CD14-positive monocyte (primary cell): ENCODE measurements at regions not wholly inside any gene's neighbourhood (a gene's known extent, or its start where the extent isn't known, plus 50 kb on each side); places are given as distances from the start of the nearest gene placed in this dataset.

Experiments used
- DNase-seq, 3 donors: peaks; one replicate each; pipeline ENCODE4 v3.0.0-alpha.2; 2011 to 2022
- H2AFZ ChIP-seq: 2 replicates; pipeline ENCODE4 v1.6.0; 2012; ENCODE audit warnings: mild to moderate bottlenecking, low read depth, low read length, inconsistent platforms; ENCODE audit not compliant: insufficient read depth, poor library complexity, severe bottlenecking
- H3K27ac ChIP-seq, 2 donors: 1 replicate in 1 of 2; 2 replicates in 1 of 2; pipeline ENCODE4 v1.5.1; 2012 to 2013; ENCODE audit warnings: low read length in 2 of 2, control low read depth in 1 of 2, inconsistent platforms in 1 of 2, low read depth in 1 of 2, mild to moderate bottlenecking in 1 of 2
- H3K27me3 ChIP-seq, 2 donors: one replicate each; pipeline versions ENCODE4 v1.6.0 to v1.6.1; 2011 to 2013; ENCODE audit warnings: low read length in 2 of 2; ENCODE audit not compliant: control insufficient read depth in 2 of 2, insufficient read depth in 2 of 2
- H3K36me3 ChIP-seq, 2 donors: replicated peaks in 1 of 2; 1 replicate in 1 of 2; 2 replicates in 1 of 2; pipeline versions ENCODE4 v1.5.1 to v1.6.1; 2012 to 2013; ENCODE audit warnings: low read length in 2 of 2, control low read depth in 1 of 2, inconsistent platforms in 1 of 2, mild to moderate bottlenecking in 1 of 2; ENCODE audit not compliant: insufficient read depth in 2 of 2, control insufficient read depth in 1 of 2
- H3K4me1 ChIP-seq, 2 donors: 1 replicate in 1 of 2; 2 replicates in 1 of 2; pipeline versions ENCODE4 v1.5.1 to v1.6.1; 2012 to 2013; ENCODE audit warnings: low read length in 2 of 2, control low read depth in 1 of 2, inconsistent platforms in 1 of 2, mild to moderate bottlenecking in 1 of 2, moderate library complexity in 1 of 2; ENCODE audit not compliant: insufficient read depth in 2 of 2, control insufficient read depth in 1 of 2
- H3K4me2 ChIP-seq: replicated peaks from 2 replicates; pipeline ENCODE3; 2012; ENCODE audit warnings: low read length, moderate library complexity, mild to moderate bottlenecking; ENCODE audit not compliant: poor library complexity, severe bottlenecking; ENCODE audit errors: extremely low read depth
- H3K4me3 ChIP-seq, 3 experiments: fragments of 200-600 bp in 1 of 3; sonication (generic) in 1 of 3; replicated peaks in 1 of 3; 1 replicate in 2 of 3; 2 replicates in 1 of 3; pipeline ENCODE4 v1.5.1; 2011 to 2013; ENCODE audit warnings: low read length in 3 of 3, mild to moderate bottlenecking in 3 of 3, control low read depth in 2 of 3, low read depth in 2 of 3, inconsistent platforms in 1 of 3, moderate library complexity in 1 of 3
- H3K79me2 ChIP-seq: 2 replicates; pipeline ENCODE4 v1.6.0; 2012; ENCODE audit warnings: mild to moderate bottlenecking, control low read depth, inconsistent platforms, low read length, moderate library complexity; ENCODE audit not compliant: insufficient read depth
- H3K9ac ChIP-seq: 2 replicates; pipeline ENCODE4 v1.6.0; 2017; ENCODE audit warnings: low read length, mild to moderate bottlenecking; ENCODE audit not compliant: insufficient read depth, poor library complexity, severe bottlenecking
- H3K9me3 ChIP-seq, 2 donors: replicated peaks in 1 of 2; 1 replicate in 1 of 2; 2 replicates in 1 of 2; pipeline versions ENCODE4 v1.5.1 to v1.6.1; 2012 to 2013; ENCODE audit warnings: low read length in 2 of 2, control low read depth in 1 of 2; ENCODE audit not compliant: control insufficient read depth in 1 of 2, insufficient read depth in 1 of 2
- H4K20me1 ChIP-seq: 2 replicates; pipeline ENCODE4 v1.6.0; 2012; ENCODE audit warnings: mild to moderate bottlenecking, low read length, control low read depth, moderate library complexity; ENCODE audit not compliant: insufficient read depth
- H3K27ac Mint-ChIP-seq, 7 donors: one replicate each; pipeline ENCODE4 v1.8.0; 2020; ENCODE audit warnings: mild to moderate bottlenecking in 7 of 7, mixed read lengths in 7 of 7, moderate library complexity in 6 of 7, inconsistent platforms in 2 of 7
- H3K27me3 Mint-ChIP-seq, 3 donors: one replicate each; pipeline ENCODE4 v1.8.0; 2021 to 2022; ENCODE audit warnings: low read depth in 3 of 3, mild to moderate bottlenecking in 3 of 3, mixed read lengths in 3 of 3, moderate library complexity in 3 of 3, inconsistent platforms in 1 of 3
- H3K36me3 Mint-ChIP-seq, 2 donors: one replicate each; pipeline ENCODE4 v1.8.0; 2020; ENCODE audit warnings: mixed read lengths in 2 of 2, inconsistent platforms in 1 of 2, mild to moderate bottlenecking in 1 of 2
- H3K4me1 Mint-ChIP-seq: one replicate; pipeline ENCODE4 v1.8.0; 2020; ENCODE audit warnings: mild to moderate bottlenecking, mixed read lengths
- H3K4me3 Mint-ChIP-seq, 2 donors: one replicate each; pipeline ENCODE4 v1.8.0; 2020; ENCODE audit warnings: mild to moderate bottlenecking in 2 of 2, mixed read lengths in 2 of 2, moderate library complexity in 1 of 2
- H3K9me3 Mint-ChIP-seq, 7 donors: one replicate each; pipeline ENCODE4 v1.8.0; 2020 to 2022; ENCODE audit warnings: mixed read lengths in 7 of 7, mild to moderate bottlenecking in 6 of 7, moderate library complexity in 6 of 7, inconsistent platforms in 2 of 7
- CTCF ChIP-seq: fragments of 200-600 bp; IDR thresholded peaks from one replicate; pipeline ENCODE4 v1.8.0; 2022; ENCODE audit warnings: antibody characterized with exemption, mild to moderate bottlenecking
- WGBS: methylation state at CpG from one replicate; pipeline ENCODE4 v1.1.5; 2013; ENCODE audit warnings: missing lambda C conversion rate; ENCODE audit not compliant: insufficient coverage; 5-methylcytosine and 5-hydroxymethylcytosine counted together
- intact Hi-C, 2 donors: fragments of 100-400 bp; cut with micrococcal nuclease; formaldehyde crosslinking; loops; one replicate each; pipeline versions ENCODE4 v1.15.0 to v1.15.1; 2023

- WGBS = 96% methylated on average over 18 of the region's 19 CpGs
Observed at GRCh38 chr3:194748225-194748624, 62.5 kb downstream of the FAM43A start.

GRCh38 chr3:194749631-194750490 lies 64.2 kb downstream of the FAM43A start:
- peaks cover 15% of the 10 kb centered on the region for H3K4me1 Mint-ChIP-seq
- H3K36me3 ChIP-seq = no peaks in the 10 kb centered on the region
- H3K27ac Mint-ChIP-seq = no peak overlapping the region
- H3K4me2 ChIP-seq = no peak overlapping the region
- H3K4me3 Mint-ChIP-seq = no peak overlapping the region
- WGBS = 93% methylated on average over 16 of the region's 17 CpGs
- H3K4me3 ChIP-seq = no peak overlapping the region
- peaks cover 13 to 21% of the 10 kb centered on the region in 2 donors for H3K9me3 ChIP-seq
- TF ChIP-seq CTCF = no peak
- peaks cover 0 to 6% (median 4%) of the 10 kb centered on the region in 3 donors for H3K27me3 Mint-ChIP-seq
- H3K79me2 ChIP-seq = no peaks in the 10 kb centered on the region
- no peaks in the 10 kb centered on the region for H4K20me1 ChIP-seq
- H3K27ac ChIP-seq = no peak overlapping the region
- H3K4me1 ChIP-seq = peaks cover 12 to 18% of the 10 kb centered on the region in 2 donors
- H3K36me3 Mint-ChIP-seq = peaks cover 5 to 12% of the 10 kb centered on the region in 2 donors
- H3K9ac ChIP-seq = no peak overlapping the region
- no peak for DNase-seq
- intact Hi-C loops = no loop called here
- H3K9me3 Mint-ChIP-seq = peaks cover 17 to 25% (median 21%) of the 10 kb centered on the region in 7 donors
- no peak overlapping the region for H2AFZ ChIP-seq
- H3K27me3 ChIP-seq = no peaks in the 10 kb centered on the region

More at GRCh38 chr3:194748225-194748624, 62.5 kb downstream of the FAM43A start:
- peaks cover 17 to 25% (median 21%) of the 10 kb centered on the region in 7 donors for H3K9me3 Mint-ChIP-seq
- H3K27me3 Mint-ChIP-seq = peaks cover 0 to 5% (median 2%) of the 10 kb centered on the region in 3 donors
- H3K27ac Mint-ChIP-seq = no peak overlapping the region
- no peak overlapping the region for H2AFZ ChIP-seq
- no peak for DNase-seq
- H3K4me3 ChIP-seq = no peak overlapping the region
- peaks cover 5 to 12% of the 10 kb centered on the region in 2 donors for H3K36me3 Mint-ChIP-seq
- H3K4me1 ChIP-seq = peaks cover 22 to 29% of the 10 kb centered on the region in 2 donors
- H4K20me1 ChIP-seq = no peaks in the 10 kb centered on the region
- H3K36me3 ChIP-seq = no peaks in the 10 kb centered on the region
- H3K79me2 ChIP-seq = no peaks in the 10 kb centered on the region
- peaks cover 24% of the 10 kb centered on the region for H3K4me1 Mint-ChIP-seq
- H3K27me3 ChIP-seq = no peaks in the 10 kb centered on the region
- TF ChIP-seq CTCF = no peak
- H3K9me3 ChIP-seq = peaks cover 13 to 21% of the 10 kb centered on the region in 2 donors
- no peak overlapping the region for H3K27ac ChIP-seq
- H3K9ac ChIP-seq = no peak overlapping the region
- no peak overlapping the region for H3K4me2 ChIP-seq
- no peak overlapping the region for H3K4me3 Mint-ChIP-seq
- intact Hi-C loops = no loop called here
